PC-3 (cell line): ENCODE measurements at regions not wholly inside any gene's neighbourhood (a gene's known extent, or its start where the extent isn't known, plus 50 kb on each side); places are given as distances from the start of the nearest gene placed in this dataset.

ENCODE experiments used
- ATAC-seq: fragments of 200-7000 bp; cut with Tn5 transposase; 2 replicates; pipeline ENCODE4 v1.9.1; 2020; ENCODE audit warnings: mild to moderate bottlenecking, moderate library complexity
- BruUV-seq: library from RNA; stranded (reverse); fragments of 400-500 nt; replicated peaks from 2 replicates; lab custom pipeline; 2021; lab: Mats Ljungman, UMichigan
- CTCF ChIA-PET: fragments of 300-600 bp; sonication (Branson Sonifier 250); formaldehyde crosslinking; loops from one replicate; lab custom pipeline; 2022; ENCODE audit warnings: antibody characterized with exemption; lab: Charles Lee
- POLR2A ChIA-PET: fragments of 300-600 bp; sonication (Branson Sonifier 250); formaldehyde crosslinking; loops from one replicate; lab custom pipeline; 2022; ENCODE audit warnings: antibody characterized with exemption; ENCODE audit not compliant: unreplicated experiment; lab: Charles Lee
- DNase-seq: peaks from one replicate; pipeline ENCODE4 v3.0.0-alpha.2; 2015
- H2AFZ ChIP-seq: fragments of 300-600 bp; sonication (generic); 2 replicates; pipeline ENCODE4 v1.6.0; 2016; ENCODE audit warnings: antibody characterized with exemption, low read length
- H3F3A ChIP-seq: fragments of 300-600 bp; sonication (generic); one replicate; pipeline ENCODE4 v1.6.0; 2017; ENCODE audit warnings: antibody characterized with exemption, low read length, control low read depth, mild to moderate bottlenecking; ENCODE audit not compliant: unreplicated experiment
- H3K27ac ChIP-seq: fragments of 300-600 bp; sonication (generic); 2 replicates; pipeline ENCODE4 v1.5.1; 2016; ENCODE audit warnings: mild to moderate bottlenecking, low read length
- H3K27me3 ChIP-seq: fragments of 300-600 bp; sonication (generic); 2 replicates; pipeline ENCODE4 v1.6.1; 2016; ENCODE audit warnings: low read length, mixed read lengths
- H3K36me3 ChIP-seq: fragments of 300-600 bp; sonication (generic); 2 replicates; pipeline ENCODE4 v1.6.1; 2016; ENCODE audit warnings: low read depth, mixed run types, low read length, mixed read lengths
- H3K4me1 ChIP-seq: fragments of 300-600 bp; sonication (generic); 2 replicates; pipeline ENCODE4 v1.5.1; 2016; ENCODE audit warnings: low read length; ENCODE audit not compliant: insufficient read depth
- H3K4me2 ChIP-seq: fragments of 300-600 bp; sonication (generic); 2 replicates; pipeline ENCODE4 v1.6.0; 2016; ENCODE audit warnings: low read length
- H3K4me3 ChIP-seq: fragments of 300-600 bp; sonication (generic); 2 replicates; pipeline ENCODE4 v1.5.1; 2016; ENCODE audit warnings: mild to moderate bottlenecking, low read length, mixed read lengths
- H3K79me2 ChIP-seq: fragments of 300-600 bp; sonication (generic); 2 replicates; pipeline ENCODE4 v1.6.1; 2017; ENCODE audit warnings: low read length, mixed read lengths
- H3K9ac ChIP-seq: fragments of 300-600 bp; sonication (generic); 2 replicates; pipeline ENCODE4 v1.6.0; 2016; ENCODE audit warnings: mild to moderate bottlenecking, low read length
- H3K9me2 ChIP-seq: fragments of 300-600 bp; sonication (generic); replicated peaks from 2 replicates; pipeline ENCODE4 v1.6.1; 2016; ENCODE audit warnings: mixed run types, low read length, mixed read lengths
- H3K9me3 ChIP-seq: fragments of 300-600 bp; sonication (generic); 2 replicates; pipeline ENCODE4 v1.6.1; 2016; ENCODE audit warnings: low read length, mixed read lengths
- H4K20me1 ChIP-seq: fragments of 300-600 bp; sonication (generic); 2 replicates; pipeline ENCODE4 v1.6.1; 2016; ENCODE audit warnings: low read length, mixed read lengths
- CTCF ChIP-seq: fragments of 300-600 bp; sonication (generic); conservative IDR thresholded peaks from 2 replicates; pipeline ENCODE4 v1.5.1; 2017; ENCODE audit warnings: antibody characterized with exemption, low read depth, mild to moderate bottlenecking, low read length
- EZH2 ChIP-seq: fragments of 300-600 bp; sonication (generic); IDR thresholded peaks from one replicate; pipeline ENCODE4 v1.6.1; 2017; ENCODE audit warnings: antibody characterized with exemption, mild to moderate bottlenecking, low read length; ENCODE audit not compliant: unreplicated experiment
- EZH2phosphoT487 ChIP-seq: fragments of 300-600 bp; sonication (generic); IDR thresholded peaks from 2 replicates; pipeline ENCODE4 v1.6.1; 2018; ENCODE audit warnings: mild to moderate bottlenecking, antibody characterized with exemption, low read length, borderline replicate concordance
- intact Hi-C: fragments of 100-400 bp; cut with micrococcal nuclease; formaldehyde crosslinking; loops from 2 replicates; pipeline ENCODE4 v1.9.0; 2023

- ATAC-seq (no peak), DNase-seq (no peak)
- ChIA-PET CTCF (no interaction called here), POLR2A (no interaction called here)
- Histone ChIP-seq H4K20me1 (no peaks in the 10 kb centered on the region), H3K9me3 (no peaks in the 10 kb centered on the region), H3K27ac (no peak overlapping the region), H3K4me1 (peaks cover 15% of the 10 kb centered on the region), H2AFZ (no peak overlapping the region), H3K9ac (no peak overlapping the region), H3K4me2 (no peak overlapping the region), H3K36me3 (no peaks in the 10 kb centered on the region), H3K4me3 (no peak overlapping the region), H3F3A (no peaks in the 10 kb centered on the region), H3K9me2 (no peaks in the 10 kb centered on the region), H3K79me2 (no peaks in the 10 kb centered on the region), H3K27me3 (peaks cover 9% of the 10 kb centered on the region; the same call in 1 of the 2 replicates)
- no TSS peak for BruUV-seq
- intact Hi-C loops = no loop called here
- no peak for TF ChIP-seq EZH2
- no peak for TF ChIP-seq CTCF
- TF ChIP-seq EZH2phosphoT487 = no peak
Measured at GRCh38 chr18:11502368-11502767, 107.0 kb upstream of the SLC35G4 start.

GRCh38 chr18:11501352-11501751, 108.0 kb upstream of the SLC35G4 start:
- H2AFZ ChIP-seq = no peak overlapping the region
- no peaks in the 10 kb centered on the region for H3K36me3 ChIP-seq
- H3K9me3 ChIP-seq = no peaks in the 10 kb centered on the region; the same call in 1 of the 2 replicates
- H3K4me2 ChIP-seq = no peak overlapping the region
- H3K9me2 ChIP-seq = no peaks in the 10 kb centered on the region
- no peaks in the 10 kb centered on the region for H3F3A ChIP-seq
- peaks cover 15% of the 10 kb centered on the region for H3K4me1 ChIP-seq
- no peaks in the 10 kb centered on the region for H4K20me1 ChIP-seq
- H3K79me2 ChIP-seq = no peaks in the 10 kb centered on the region
- ChIA-PET CTCF (no interaction called here), POLR2A (no interaction called here)
- H3K4me3 ChIP-seq = no peak overlapping the region
- no peak for ATAC-seq
- H3K27me3 ChIP-seq = peaks cover 9% of the 10 kb centered on the region; the same call in 1 of the 2 replicates
- intact Hi-C loops = no loop called here
- H3K27ac ChIP-seq = no peak overlapping the region
- no TSS peak for BruUV-seq
- DNase-seq = no peak
- no peak for TF ChIP-seq EZH2
- no peak for TF ChIP-seq CTCF
- TF ChIP-seq EZH2phosphoT487 = no peak
- H3K9ac ChIP-seq = no peak overlapping the region
